ENCODE measurements at regions not wholly inside any gene's neighbourhood (a gene's known extent, or its start where the extent isn't known, plus 50 kb on each side); places are given as distances from the start of the nearest gene placed in this dataset.

- no peaks in the 10 kb centered on the region for H3K9me1 ChIP-seq (ENCODE audit: insufficient read depth, low read length)
- WGBS, 2 experiments (ENCODE audit: extremely low coverage in 2 of 2, insufficient read length in 1 of 2) = no CpG with 5 or more reads among the region's 2 CpGs
- H3K9me3 ChIP-seq (ENCODE audit: control insufficient read depth, insufficient read depth, low read length) = peaks cover 3% of the 10 kb centered on the region
- BruUV-seq (replicated peaks) = no TSS peak
- no peaks in the 10 kb centered on the region for H3K36me3 ChIP-seq (ENCODE audit: control insufficient read depth, insufficient read depth, low read length)
- no peak overlapping the region for H3K27ac ChIP-seq (ENCODE audit: insufficient read depth, low read length)
- no peak overlapping the region for H2BK20ac ChIP-seq (ENCODE audit: low read depth, low read length)
- no peak overlapping the region for H2AK9ac ChIP-seq (replicated peaks; ENCODE audit: low read depth, low read length, poor library complexity)
- no peak overlapping the region for H3K9ac ChIP-seq (ENCODE audit: low read depth, low read length)
- no peak overlapping the region for H3K18ac ChIP-seq (ENCODE audit: low read depth, low read length)
- no peaks in the 10 kb centered on the region for H3K79me1 ChIP-seq (ENCODE audit: low read depth in 1 of 2, low read length in 2 of 2)
- TF ChIP-seq, protein P1, sequence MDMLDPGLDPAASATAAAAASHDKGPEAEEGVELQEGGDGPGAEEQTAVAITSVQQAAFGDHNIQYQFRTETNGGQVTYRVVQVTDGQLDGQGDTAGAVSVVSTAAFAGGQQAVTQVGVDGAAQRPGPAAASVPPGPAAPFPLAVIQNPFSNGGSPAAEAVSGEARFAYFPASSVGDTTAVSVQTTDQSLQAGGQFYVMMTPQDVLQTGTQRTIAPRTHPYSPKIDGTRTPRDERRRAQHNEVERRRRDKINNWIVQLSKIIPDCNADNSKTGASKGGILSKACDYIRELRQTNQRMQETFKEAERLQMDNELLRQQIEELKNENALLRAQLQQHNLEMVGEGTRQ (IDR thresholded peaks at IDR 0.05; ENCODE audit: low read depth, low read length) = no peak
- TF ChIP-seq MAZ (IDR thresholded peaks at IDR 0.05; ENCODE audit: borderline replicate concordance, low read depth, low read length) (no peak), CEBPB (IDR thresholded peaks at IDR 0.05; ENCODE audit: low read depth, low read length) (no peak), MAFK (IDR thresholded peaks at IDR 0.05; ENCODE audit: low read depth, low read length) (no peak), RCOR1 (IDR thresholded peaks at IDR 0.05; ENCODE audit: insufficient replicate concordance, low read length) (no peak), ELK1 (IDR thresholded peaks at IDR 0.05; ENCODE audit: borderline replicate concordance, low read depth, low read length) (no peak), RAD21 (IDR thresholded peaks at IDR 0.05; ENCODE audit: low read length) (no peak), MXI1 (IDR thresholded peaks at IDR 0.05; ENCODE audit: borderline replicate concordance, low read depth, low read length) (no peak), BHLHE40 (IDR thresholded peaks at IDR 0.05; ENCODE audit: low read depth, low read length) (no peak), FOS (IDR thresholded peaks at IDR 0.05; ENCODE audit: low read depth, low read length) (no peak), NFE2L2 (IDR thresholded peaks at IDR 0.05; ENCODE audit: low read depth, low read length) (no peak), CHD1 (IDR thresholded peaks at IDR 0.05; ENCODE audit: low read depth, low read length) (no peak), POLR2A (IDR thresholded peaks at IDR 0.05; ENCODE audit: low read depth, low read length) (no peak)
- TF ChIP-seq, protein P2, sequence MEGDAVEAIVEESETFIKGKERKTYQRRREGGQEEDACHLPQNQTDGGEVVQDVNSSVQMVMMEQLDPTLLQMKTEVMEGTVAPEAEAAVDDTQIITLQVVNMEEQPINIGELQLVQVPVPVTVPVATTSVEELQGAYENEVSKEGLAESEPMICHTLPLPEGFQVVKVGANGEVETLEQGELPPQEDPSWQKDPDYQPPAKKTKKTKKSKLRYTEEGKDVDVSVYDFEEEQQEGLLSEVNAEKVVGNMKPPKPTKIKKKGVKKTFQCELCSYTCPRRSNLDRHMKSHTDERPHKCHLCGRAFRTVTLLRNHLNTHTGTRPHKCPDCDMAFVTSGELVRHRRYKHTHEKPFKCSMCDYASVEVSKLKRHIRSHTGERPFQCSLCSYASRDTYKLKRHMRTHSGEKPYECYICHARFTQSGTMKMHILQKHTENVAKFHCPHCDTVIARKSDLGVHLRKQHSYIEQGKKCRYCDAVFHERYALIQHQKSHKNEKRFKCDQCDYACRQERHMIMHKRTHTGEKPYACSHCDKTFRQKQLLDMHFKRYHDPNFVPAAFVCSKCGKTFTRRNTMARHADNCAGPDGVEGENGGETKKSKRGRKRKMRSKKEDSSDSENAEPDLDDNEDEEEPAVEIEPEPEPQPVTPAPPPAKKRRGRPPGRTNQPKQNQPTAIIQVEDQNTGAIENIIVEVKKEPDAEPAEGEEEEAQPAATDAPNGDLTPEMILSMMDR (conservative IDR thresholded peaks at IDR 0.05; ENCODE audit: low read depth, low read length) = no peak
- intact Hi-C loops (cut with micrococcal nuclease) (no loop called here), in situ Hi-C loops (cut with MboI; ENCODE audit: low sequenced_read_pairs) (no loop called here), dilution Hi-C loops (cut with HindIII; ENCODE audit: low sequenced_read_pairs, unreplicated experiment) (no loop called here)
- H2AK5ac ChIP-seq (ENCODE audit: low read depth, low read length) = no peak overlapping the region
- no peaks in the 10 kb centered on the region for H3K4me1 ChIP-seq (ENCODE audit: control insufficient read depth, insufficient read depth, low read length)
- H4K8ac ChIP-seq (ENCODE audit: low read depth in 2 of 2, low read length in 2 of 2) = no peak overlapping the region
- H2AFZ ChIP-seq (replicated peaks; ENCODE audit: low read length, poor library complexity) = no peak overlapping the region
- H3K4me2 ChIP-seq (ENCODE audit: low read depth, low read length) = no peak overlapping the region
- H2BK120ac ChIP-seq (ENCODE audit: low read depth, low read length) = no peak overlapping the region
- no peak overlapping the region for H3K4me3 ChIP-seq (ENCODE audit: insufficient read depth, low read depth, low read length)
- H3K27me3 ChIP-seq (ENCODE audit: control insufficient read depth, insufficient read depth, low read length) = no peaks in the 10 kb centered on the region
- POLR2A ChIA-PET (ENCODE audit: unreplicated experiment) = no interaction called here
- H4K5ac ChIP-seq (ENCODE audit: low read depth, low read length) = no peak overlapping the region
- H4K20me1 ChIP-seq (ENCODE audit: insufficient read depth, low read length) = no peaks in the 10 kb centered on the region
- no peak overlapping the region for H3K14ac ChIP-seq (replicated peaks; ENCODE audit: low read depth, low read length)
- no peak overlapping the region for H2BK15ac ChIP-seq (ENCODE audit: low read depth, low read length)
- no peak overlapping the region for H2BK5ac ChIP-seq (ENCODE audit: low read depth, low read length, poor library complexity, severe bottlenecking)
- no peak for DNase-seq
- H4K91ac ChIP-seq (ENCODE audit: insufficient read depth, low read depth, low read length) = no peak overlapping the region
- H3K23ac ChIP-seq (ENCODE audit: low read depth, low read length) = no peak overlapping the region
- CTCF ChIA-PET = no interaction called here
- no peak overlapping the region for H3K56ac ChIP-seq (ENCODE audit: extremely low read depth, insufficient read depth, low read length)
- no peak for ATAC-seq (ENCODE audit: low read depth)
- H3K4ac ChIP-seq (ENCODE audit: low read depth, low read length) = no peak overlapping the region
Observed at GRCh38 chrX:4173743-4174142, 460.3 kb upstream of the PRKX start.

Measured in IMR-90 (cell line).